ENCODE measurements at regions not wholly inside any gene's neighbourhood (a gene's known extent, or its start where the extent isn't known, plus 50 kb on each side); places are given as distances from the start of the nearest gene placed in this dataset.

- no peaks in the 10 kb centered on the region for H3K36me3 Mint-ChIP-seq (ENCODE audit: low read depth)
- no peaks in the 10 kb centered on the region for H3K27me3 ChIP-seq (ENCODE audit: control insufficient read depth in 1 of 2, insufficient read depth in 2 of 2, low read length in 2 of 2)
- no peak overlapping the region for H3K4me3 ChIP-seq (ENCODE audit: low read length)
- H3K27ac ChIP-seq (ENCODE audit: low read depth in 1 of 2, low read length in 2 of 2), result no peak overlapping the region
- DNase-seq, result no peak
- no peak overlapping the region for H3K4me3 Mint-ChIP-seq
- TF ChIP-seq, protein P1, sequence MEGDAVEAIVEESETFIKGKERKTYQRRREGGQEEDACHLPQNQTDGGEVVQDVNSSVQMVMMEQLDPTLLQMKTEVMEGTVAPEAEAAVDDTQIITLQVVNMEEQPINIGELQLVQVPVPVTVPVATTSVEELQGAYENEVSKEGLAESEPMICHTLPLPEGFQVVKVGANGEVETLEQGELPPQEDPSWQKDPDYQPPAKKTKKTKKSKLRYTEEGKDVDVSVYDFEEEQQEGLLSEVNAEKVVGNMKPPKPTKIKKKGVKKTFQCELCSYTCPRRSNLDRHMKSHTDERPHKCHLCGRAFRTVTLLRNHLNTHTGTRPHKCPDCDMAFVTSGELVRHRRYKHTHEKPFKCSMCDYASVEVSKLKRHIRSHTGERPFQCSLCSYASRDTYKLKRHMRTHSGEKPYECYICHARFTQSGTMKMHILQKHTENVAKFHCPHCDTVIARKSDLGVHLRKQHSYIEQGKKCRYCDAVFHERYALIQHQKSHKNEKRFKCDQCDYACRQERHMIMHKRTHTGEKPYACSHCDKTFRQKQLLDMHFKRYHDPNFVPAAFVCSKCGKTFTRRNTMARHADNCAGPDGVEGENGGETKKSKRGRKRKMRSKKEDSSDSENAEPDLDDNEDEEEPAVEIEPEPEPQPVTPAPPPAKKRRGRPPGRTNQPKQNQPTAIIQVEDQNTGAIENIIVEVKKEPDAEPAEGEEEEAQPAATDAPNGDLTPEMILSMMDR (IDR thresholded peaks at IDR 0.05), result no peak
- ChIA-PET POLR2A (no interaction called here), CTCF (no interaction called here)
- H3K36me3 ChIP-seq (ENCODE audit: insufficient read depth, low read length), result no peaks in the 10 kb centered on the region
- H3K4me1 Mint-ChIP-seq (ENCODE audit: low read depth), result no peaks in the 10 kb centered on the region
- H3K27me3 Mint-ChIP-seq, result no peaks in the 10 kb centered on the region
- H3K27ac Mint-ChIP-seq, result no peak overlapping the region
- H3K9me3 Mint-ChIP-seq, result no peaks in the 10 kb centered on the region
- no peak for ATAC-seq (ENCODE audit: poor library complexity)
- intact Hi-C loops (cut with DNase I, micrococcal nuclease), result no loop called here
- H3K9me3 ChIP-seq (ENCODE audit: control insufficient read depth in 1 of 2, insufficient read depth in 1 of 2, low read length in 2 of 2), result no peaks in the 10 kb centered on the region
- no peaks in the 10 kb centered on the region for H3K4me1 ChIP-seq (ENCODE audit: insufficient read depth, low read length)
Measured at GRCh38 chrX:149222040-149222439, 283.1 kb downstream of the IDS start.

DNA sequence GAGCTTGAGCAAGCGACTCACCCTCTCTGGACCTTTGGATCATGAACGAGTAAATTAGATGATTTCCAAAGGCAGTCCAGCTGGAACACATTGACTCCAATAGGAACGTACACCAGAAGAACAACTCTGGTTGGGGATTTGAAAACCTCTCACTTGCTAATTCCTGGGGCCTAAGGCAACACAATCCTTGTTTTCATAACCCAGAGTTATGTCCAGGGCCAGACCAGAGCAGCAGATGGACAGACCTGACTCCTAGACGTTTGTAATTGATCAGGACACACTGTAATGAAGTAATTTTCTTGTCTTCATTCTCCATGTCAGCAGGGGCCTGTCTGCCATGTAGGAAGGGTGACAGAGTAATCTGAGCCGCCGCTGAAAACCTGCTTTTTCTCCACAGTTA is 283.9 kb downstream of the IDS start:
- H3K27ac ChIP-seq (ENCODE audit: low read depth in 1 of 2, low read length in 2 of 2), result no peak overlapping the region
- Mint-ChIP-seq H3K36me3 (ENCODE audit: low read depth) (no peaks in the 10 kb centered on the region), H3K4me1 (ENCODE audit: low read depth) (no peaks in the 10 kb centered on the region), H3K27ac (no peak overlapping the region), H3K4me3 (no peak overlapping the region), H3K27me3 (no peaks in the 10 kb centered on the region), H3K9me3 (no peaks in the 10 kb centered on the region)
- ChIA-PET CTCF (no interaction called here), POLR2A (no interaction called here)
- no peaks in the 10 kb centered on the region for H3K4me1 ChIP-seq (ENCODE audit: insufficient read depth, low read length)
- TF ChIP-seq, protein P1 (IDR thresholded peaks at IDR 0.05), result no peak
- intact Hi-C loops (cut with DNase I, micrococcal nuclease), result no loop called here
- no peaks in the 10 kb centered on the region for H3K36me3 ChIP-seq (ENCODE audit: insufficient read depth, low read length)
- H3K4me3 ChIP-seq (ENCODE audit: low read length), result no peak overlapping the region
- no peak for DNase-seq
- H3K9me3 ChIP-seq (ENCODE audit: control insufficient read depth in 1 of 2, insufficient read depth in 1 of 2, low read length in 2 of 2), result no peaks in the 10 kb centered on the region
- ATAC-seq (ENCODE audit: poor library complexity), result no peak
- H3K27me3 ChIP-seq (ENCODE audit: control insufficient read depth in 1 of 2, insufficient read depth in 2 of 2, low read length in 2 of 2), result no peaks in the 10 kb centered on the region

- POLR2A ChIA-PET, result no interaction called here
- no peaks in the 10 kb centered on the region for H3K27me3 Mint-ChIP-seq
Measured at GRCh38 chrX:149213264-149213663, 291.8 kb downstream of the IDS start.

More at GRCh38 chrX:149213264-149213663, 291.8 kb downstream of the IDS start:
- DNase-seq (no peak), ATAC-seq (ENCODE audit: poor library complexity) (no peak)
- H3K4me3 ChIP-seq (ENCODE audit: low read length), result no peak overlapping the region
- CTCF ChIA-PET, result no interaction called here
- no peaks in the 10 kb centered on the region for H3K9me3 ChIP-seq (ENCODE audit: control insufficient read depth in 1 of 2, insufficient read depth in 1 of 2, low read length in 2 of 2)
- TF ChIP-seq, protein P1 (IDR thresholded peaks at IDR 0.05), result no peak
- no peak overlapping the region for H3K27ac Mint-ChIP-seq
- H3K4me1 ChIP-seq (ENCODE audit: insufficient read depth, low read length), result no peaks in the 10 kb centered on the region
- no peaks in the 10 kb centered on the region for H3K36me3 Mint-ChIP-seq (ENCODE audit: low read depth)
- H3K4me1 Mint-ChIP-seq (ENCODE audit: low read depth), result no peaks in the 10 kb centered on the region
- no peaks in the 10 kb centered on the region for H3K9me3 Mint-ChIP-seq
- H3K36me3 ChIP-seq (ENCODE audit: insufficient read depth, low read length), result no peaks in the 10 kb centered on the region
- no peak overlapping the region for H3K27ac ChIP-seq (ENCODE audit: low read depth in 1 of 2, low read length in 2 of 2)
- H3K27me3 ChIP-seq (ENCODE audit: control insufficient read depth in 1 of 2, insufficient read depth in 2 of 2, low read length in 2 of 2), result no peaks in the 10 kb centered on the region
- intact Hi-C loops (cut with DNase I, micrococcal nuclease), result no loop called here
- H3K4me3 Mint-ChIP-seq, result no peak overlapping the region
